ENCODE measurements at regions not wholly inside any gene's neighbourhood (a gene's known extent, or its start where the extent isn't known, plus 50 kb on each side); places are given as distances from the start of the nearest gene placed in this dataset.

DNA sequence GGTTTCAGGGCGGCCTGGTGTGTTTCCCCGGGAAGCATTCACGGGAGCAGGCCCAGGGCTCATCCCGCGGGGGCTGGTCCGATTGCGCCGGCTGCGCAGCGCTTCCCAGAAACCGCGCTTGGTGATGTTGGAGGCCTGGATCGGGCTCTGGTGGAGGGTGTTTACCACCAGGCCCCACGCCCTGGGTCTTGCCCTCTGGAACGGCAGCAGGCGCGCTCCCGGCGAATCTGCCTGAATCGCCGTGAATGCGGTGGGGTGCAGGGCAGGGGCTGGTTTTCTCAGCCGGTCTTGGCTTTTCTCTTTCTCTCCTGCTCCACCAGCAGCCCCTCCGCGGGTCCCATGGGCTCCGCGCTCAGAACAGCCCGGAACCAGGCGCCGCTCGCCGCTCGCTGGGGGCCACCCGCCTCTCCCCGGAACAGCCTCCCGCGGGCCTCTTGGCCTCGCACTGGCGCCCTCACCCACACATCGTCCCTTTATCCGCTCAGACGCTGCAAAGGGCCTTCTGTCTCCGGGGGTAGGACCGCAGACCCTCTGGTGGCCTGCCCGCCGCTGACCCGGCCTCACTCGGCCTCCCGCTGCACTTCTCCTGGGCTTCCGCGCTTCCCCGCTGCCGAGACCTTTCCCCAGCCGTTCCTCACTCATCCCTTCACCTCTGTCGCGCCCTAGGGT, 69.4 kb upstream of the GJB6 start:
- Histone ChIP-seq H3K4me3 (ENCODE audit: low read depth in 1 of 2, low read length in 2 of 2) (no peak overlapping the region), H4K20me1 (ENCODE audit: insufficient read depth, low read length) (no peaks in the 10 kb centered on the region), H3K4me2 (ENCODE audit: insufficient read depth, low read length) (no peak overlapping the region), H3K27me3 (ENCODE audit: insufficient read depth, low read length, poor library complexity) (no peaks in the 10 kb centered on the region), H3K27ac (ENCODE audit: low read length) (no peak overlapping the region), H3K9me3 (ENCODE audit: insufficient read depth, low read length, severe bottlenecking) (no peaks in the 10 kb centered on the region), H3K36me3 (ENCODE audit: insufficient read depth, low read length) (no peaks in the 10 kb centered on the region), H3K9ac (ENCODE audit: low read depth, low read length) (no peak overlapping the region), H3K4me1 (ENCODE audit: insufficient read depth, low read length) (no peaks in the 10 kb centered on the region), H2AFZ (ENCODE audit: low read depth, low read length) (no peak overlapping the region), H3K79me2 (ENCODE audit: insufficient read depth, low read length) (no peaks in the 10 kb centered on the region)
- TF ChIP-seq EZH2 (IDR thresholded peaks at IDR 0.05; ENCODE audit: borderline replicate concordance, low read depth, low read length, severe bottlenecking), result no peak
- TF ChIP-seq, protein P1, sequence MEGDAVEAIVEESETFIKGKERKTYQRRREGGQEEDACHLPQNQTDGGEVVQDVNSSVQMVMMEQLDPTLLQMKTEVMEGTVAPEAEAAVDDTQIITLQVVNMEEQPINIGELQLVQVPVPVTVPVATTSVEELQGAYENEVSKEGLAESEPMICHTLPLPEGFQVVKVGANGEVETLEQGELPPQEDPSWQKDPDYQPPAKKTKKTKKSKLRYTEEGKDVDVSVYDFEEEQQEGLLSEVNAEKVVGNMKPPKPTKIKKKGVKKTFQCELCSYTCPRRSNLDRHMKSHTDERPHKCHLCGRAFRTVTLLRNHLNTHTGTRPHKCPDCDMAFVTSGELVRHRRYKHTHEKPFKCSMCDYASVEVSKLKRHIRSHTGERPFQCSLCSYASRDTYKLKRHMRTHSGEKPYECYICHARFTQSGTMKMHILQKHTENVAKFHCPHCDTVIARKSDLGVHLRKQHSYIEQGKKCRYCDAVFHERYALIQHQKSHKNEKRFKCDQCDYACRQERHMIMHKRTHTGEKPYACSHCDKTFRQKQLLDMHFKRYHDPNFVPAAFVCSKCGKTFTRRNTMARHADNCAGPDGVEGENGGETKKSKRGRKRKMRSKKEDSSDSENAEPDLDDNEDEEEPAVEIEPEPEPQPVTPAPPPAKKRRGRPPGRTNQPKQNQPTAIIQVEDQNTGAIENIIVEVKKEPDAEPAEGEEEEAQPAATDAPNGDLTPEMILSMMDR (IDR thresholded peaks at IDR 0.05; ENCODE audit: borderline replicate concordance, extremely low read depth, low read length, poor library complexity, severe bottlenecking), result no peak
- ATAC-seq (ENCODE audit: insufficient read depth, low read depth), result no peak
- DNase-seq, result no peak

DNA sequence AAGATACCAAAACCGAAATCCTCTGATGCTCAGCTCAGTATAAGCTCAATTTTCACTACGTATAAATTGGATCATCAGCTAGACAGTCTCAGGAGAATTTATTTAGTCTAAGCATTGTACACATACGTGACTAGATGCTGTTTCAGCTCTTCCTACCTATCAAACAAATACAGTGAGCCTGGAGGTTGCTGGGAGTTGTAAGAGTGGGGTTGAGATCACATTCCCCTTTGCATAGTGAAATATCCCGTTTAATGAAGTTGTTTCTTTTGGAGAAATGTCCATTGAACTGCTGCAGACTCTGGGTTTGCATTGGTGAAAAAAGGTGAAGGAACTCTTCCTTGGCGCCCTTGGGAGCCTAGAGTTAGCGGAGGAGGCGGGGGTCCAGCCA, 68.9 kb upstream of the GJB6 start:
- TF ChIP-seq EZH2 (IDR thresholded peaks at IDR 0.05; ENCODE audit: borderline replicate concordance, low read depth, low read length, severe bottlenecking), result no peak
- TF ChIP-seq, protein P1 (IDR thresholded peaks at IDR 0.05; ENCODE audit: borderline replicate concordance, extremely low read depth, low read length, poor library complexity, severe bottlenecking), result no peak
- Histone ChIP-seq H3K9me3 (ENCODE audit: insufficient read depth, low read length, severe bottlenecking) (no peaks in the 10 kb centered on the region), H3K79me2 (ENCODE audit: insufficient read depth, low read length) (no peaks in the 10 kb centered on the region), H3K4me1 (ENCODE audit: insufficient read depth, low read length) (no peaks in the 10 kb centered on the region), H3K27ac (ENCODE audit: low read length) (no peak overlapping the region), H4K20me1 (ENCODE audit: insufficient read depth, low read length) (no peaks in the 10 kb centered on the region), H2AFZ (ENCODE audit: low read depth, low read length) (no peak overlapping the region), H3K9ac (ENCODE audit: low read depth, low read length) (no peak overlapping the region), H3K4me3 (ENCODE audit: low read depth in 1 of 2, low read length in 2 of 2) (no peak overlapping the region), H3K27me3 (ENCODE audit: insufficient read depth, low read length, poor library complexity) (no peaks in the 10 kb centered on the region), H3K36me3 (ENCODE audit: insufficient read depth, low read length) (no peaks in the 10 kb centered on the region), H3K4me2 (ENCODE audit: insufficient read depth, low read length) (no peak overlapping the region)
- DNase-seq, result no peak
- no peak for ATAC-seq (ENCODE audit: insufficient read depth, low read depth)

DNA sequence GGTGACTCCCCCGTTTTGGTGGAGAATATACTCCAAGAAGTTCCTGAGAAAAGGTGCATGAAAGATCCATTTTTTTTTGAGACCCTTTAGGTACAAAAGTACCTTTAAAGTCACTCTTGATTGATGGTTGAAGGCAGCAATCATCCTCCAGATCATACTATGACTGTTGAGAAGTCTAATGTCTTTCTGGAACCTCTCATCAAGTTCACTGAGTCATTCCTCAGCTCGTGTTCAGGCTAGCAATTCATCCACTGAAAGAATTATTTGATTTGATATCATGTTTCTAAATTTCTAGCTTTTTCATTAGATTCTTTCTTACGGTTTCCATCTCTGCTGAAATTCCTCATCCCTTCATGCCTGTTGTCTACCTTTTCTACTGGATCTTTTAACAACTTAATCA, 65.1 kb upstream of the GJB6 start:
- TF ChIP-seq, protein P1 (IDR thresholded peaks at IDR 0.05; ENCODE audit: borderline replicate concordance, extremely low read depth, low read length, poor library complexity, severe bottlenecking), result no peak
- no peak for TF ChIP-seq EZH2 (IDR thresholded peaks at IDR 0.05; ENCODE audit: borderline replicate concordance, low read depth, low read length, severe bottlenecking)
- no peak overlapping the region for H2AFZ ChIP-seq (ENCODE audit: low read depth, low read length)
- H3K36me3 ChIP-seq (ENCODE audit: insufficient read depth, low read length), result no peaks in the 10 kb centered on the region
- H3K27ac ChIP-seq (ENCODE audit: low read length), result no peak overlapping the region
- H3K4me3 ChIP-seq (ENCODE audit: low read depth in 1 of 2, low read length in 2 of 2), result no peak overlapping the region
- H3K79me2 ChIP-seq (ENCODE audit: insufficient read depth, low read length), result no peaks in the 10 kb centered on the region
- H3K9ac ChIP-seq (ENCODE audit: low read depth, low read length), result no peak overlapping the region
- no peaks in the 10 kb centered on the region for H3K4me1 ChIP-seq (ENCODE audit: insufficient read depth, low read length)
- H3K27me3 ChIP-seq (ENCODE audit: insufficient read depth, low read length, poor library complexity), result no peaks in the 10 kb centered on the region
- no peak overlapping the region for H3K4me2 ChIP-seq (ENCODE audit: insufficient read depth, low read length)
- no peak for ATAC-seq (ENCODE audit: insufficient read depth, low read depth)
- H3K9me3 ChIP-seq (ENCODE audit: insufficient read depth, low read length, severe bottlenecking), result no peaks in the 10 kb centered on the region
- no peak for DNase-seq
- H4K20me1 ChIP-seq (ENCODE audit: insufficient read depth, low read length), result no peaks in the 10 kb centered on the region

All from DND-41 (cell line).